CD4-positive, CD25-positive, alpha-beta regulatory T cell (primary cell): ENCODE measurements at regions not wholly inside any gene's neighbourhood (a gene's known extent, or its start where the extent isn't known, plus 50 kb on each side); places are given as distances from the start of the nearest gene placed in this dataset.

Source experiments
- ATAC-seq, 2 donors: fragments of 150-1000 bp; cut with Tn5 transposase; one replicate each; pipeline ENCODE4 v1.10.0; 2021; ENCODE audit warnings: low read depth in 2 of 2, moderate number of reproducible peaks in 2 of 2, moderate library complexity in 1 of 2
- DNase-seq, 3 donors: peaks; one replicate each; pipeline versions ENCODE4 v3.0.0 to v3.0.0-alpha.2; 2012 to 2022; ENCODE audit warnings: mixed read lengths in 1 of 3
- H3K27ac ChIP-seq: one replicate; pipeline ENCODE4 v1.7.0; 2013; ENCODE audit warnings: mild to moderate bottlenecking, low read length; ENCODE audit not compliant: insufficient read depth, poor library complexity, severe bottlenecking
- H3K27me3 ChIP-seq: one replicate; pipeline ENCODE4 v1.7.0; 2013; ENCODE audit warnings: low read length; ENCODE audit not compliant: control insufficient read depth, insufficient read depth
- H3K36me3 ChIP-seq: one replicate; pipeline ENCODE4 v1.7.0; 2013; ENCODE audit warnings: mild to moderate bottlenecking, low read length, moderate library complexity; ENCODE audit not compliant: control insufficient read depth, insufficient read depth
- H3K4me1 ChIP-seq: 2 replicates; pipeline ENCODE4 v1.7.0; 2013; ENCODE audit warnings: mild to moderate bottlenecking, low read length; ENCODE audit not compliant: insufficient read depth, control insufficient read depth, poor library complexity, severe bottlenecking
- H3K4me3 ChIP-seq: one replicate; pipeline ENCODE4 v1.7.0; 2013; ENCODE audit warnings: low read depth, mild to moderate bottlenecking, low read length, moderate library complexity
- H3K9me3 ChIP-seq, 2 experiments: 1 replicate in 1 of 2; 2 replicates in 1 of 2; pipeline ENCODE4 v1.7.0; 2013; ENCODE audit warnings: low read length in 2 of 2, mild to moderate bottlenecking in 1 of 2, moderate library complexity in 1 of 2; ENCODE audit not compliant: control insufficient read depth in 2 of 2
- H3K27ac Mint-ChIP-seq, 3 donors: one replicate each; pipeline ENCODE4 v1.8.0; 2020 to 2022; ENCODE audit warnings: mild to moderate bottlenecking in 3 of 3, mixed read lengths in 3 of 3, moderate library complexity in 2 of 3
- H3K27me3 Mint-ChIP-seq: one replicate; pipeline ENCODE4 v1.8.0; 2022; ENCODE audit warnings: mild to moderate bottlenecking, mixed read lengths
- H3K36me3 Mint-ChIP-seq: one replicate; pipeline ENCODE4 v1.8.0; 2020; ENCODE audit warnings: mixed read lengths
- H3K4me1 Mint-ChIP-seq, 4 donors: one replicate each; pipeline ENCODE4 v1.8.0; 2020 to 2022; ENCODE audit warnings: mixed read lengths in 4 of 4, mild to moderate bottlenecking in 1 of 4
- H3K4me3 Mint-ChIP-seq, 4 donors: one replicate each; pipeline ENCODE4 v1.8.0; 2020 to 2022; ENCODE audit warnings: mild to moderate bottlenecking in 4 of 4, mixed read lengths in 4 of 4, moderate library complexity in 3 of 4
- H3K9me3 Mint-ChIP-seq, 7 donors: one replicate each; pipeline ENCODE4 v1.8.0; 2020 to 2022; ENCODE audit warnings: mixed read lengths in 7 of 7, mild to moderate bottlenecking in 3 of 7, moderate library complexity in 2 of 7

GRCh38 chrX:150238632-150239382 is 124.3 kb upstream of the MAMLD1 start:
- H3K4me3 Mint-ChIP-seq = no peak overlapping the region
- Histone ChIP-seq H3K4me1 (no peaks in the 10 kb centered on the region), H3K27me3 (no peaks in the 10 kb centered on the region), H3K36me3 (no peaks in the 10 kb centered on the region), H3K9me3 (no peaks in the 10 kb centered on the region), H3K27ac (no peak overlapping the region), H3K4me3 (no peak overlapping the region)
- no peaks in the 10 kb centered on the region for H3K27me3 Mint-ChIP-seq
- peaks cover 0 to 2% (median 0%) of the 10 kb centered on the region in 7 donors for H3K9me3 Mint-ChIP-seq
- DNase-seq (no peak), ATAC-seq (no peak)
- H3K36me3 Mint-ChIP-seq = no peaks in the 10 kb centered on the region
- no peak overlapping the region for H3K27ac Mint-ChIP-seq
- no peaks in the 10 kb centered on the region for H3K4me1 Mint-ChIP-seq

- Histone ChIP-seq H3K9me3 (no peaks in the 10 kb centered on the region), H3K4me1 (no peaks in the 10 kb centered on the region), H3K36me3 (no peaks in the 10 kb centered on the region), H3K27me3 (no peaks in the 10 kb centered on the region), H3K27ac (no peak overlapping the region), H3K4me3 (no peak overlapping the region)
- ATAC-seq = no peak
- H3K9me3 Mint-ChIP-seq = peaks cover 0 to 2% (median 0%) of the 10 kb centered on the region in 7 donors
- no peak for DNase-seq
- no peaks in the 10 kb centered on the region for H3K36me3 Mint-ChIP-seq
- H3K4me3 Mint-ChIP-seq = no peak overlapping the region
- H3K4me1 Mint-ChIP-seq = no peaks in the 10 kb centered on the region
- H3K27ac Mint-ChIP-seq = no peak overlapping the region
- no peaks in the 10 kb centered on the region for H3K27me3 Mint-ChIP-seq
These were observed 123.0 kb upstream of the MAMLD1 start for GRCh38 chrX:150239946-150240642.

- H3K27ac Mint-ChIP-seq = no peak overlapping the region
These were observed 122.5 kb upstream of the MAMLD1 start for GRCh38 chrX:150240643-150240970.

GRCh38 chrX:150253959-150254620 is 109.0 kb upstream of the MAMLD1 start:
- Mint-ChIP-seq H3K9me3 (peaks cover 0 to 2% (median 0%) of the 10 kb centered on the region in 7 donors), H3K4me1 (peaks cover 0 to 5% (median 0%) of the 10 kb centered on the region in 4 donors), H3K36me3 (no peaks in the 10 kb centered on the region), H3K4me3 (no peak overlapping the region), H3K27me3 (peaks cover 3% of the 10 kb centered on the region), H3K27ac (no peak overlapping the region)
- Histone ChIP-seq H3K36me3 (no peaks in the 10 kb centered on the region), H3K27me3 (no peaks in the 10 kb centered on the region), H3K4me3 (no peak overlapping the region), H3K9me3 (no peaks in the 10 kb centered on the region), H3K27ac (no peak overlapping the region), H3K4me1 (no peaks in the 10 kb centered on the region)
- DNase-seq = no peak
- no peak for ATAC-seq

More at GRCh38 chrX:150240643-150240970, 122.5 kb upstream of the MAMLD1 start:
- Mint-ChIP-seq H3K4me1 (no peaks in the 10 kb centered on the region), H3K27me3 (no peaks in the 10 kb centered on the region), H3K36me3 (no peaks in the 10 kb centered on the region), H3K9me3 (peaks cover 0 to 2% (median 0%) of the 10 kb centered on the region in 7 donors), H3K4me3 (no peak overlapping the region)
- Histone ChIP-seq H3K4me1 (no peaks in the 10 kb centered on the region), H3K36me3 (no peaks in the 10 kb centered on the region), H3K27ac (no peak overlapping the region), H3K4me3 (no peak overlapping the region), H3K27me3 (no peaks in the 10 kb centered on the region), H3K9me3 (no peaks in the 10 kb centered on the region)
- DNase-seq = no peak
- ATAC-seq = no peak

GRCh38 chrX:150254909-150255308 is 108.2 kb upstream of the MAMLD1 start:
- H3K27me3 ChIP-seq = no peaks in the 10 kb centered on the region
- DNase-seq = no peak

GRCh38 chrX:150255441-150256296 is 107.4 kb upstream of the MAMLD1 start:
- no peak overlapping the region for H3K27ac Mint-ChIP-seq
- peaks cover 0 to 2% (median 0%) of the 10 kb centered on the region in 7 donors for H3K9me3 Mint-ChIP-seq
- H3K27me3 Mint-ChIP-seq = no peaks in the 10 kb centered on the region
- Histone ChIP-seq H3K36me3 (no peaks in the 10 kb centered on the region), H3K4me3 (no peak overlapping the region), H3K4me1 (no peaks in the 10 kb centered on the region), H3K27me3 (no peaks in the 10 kb centered on the region), H3K9me3 (no peaks in the 10 kb centered on the region), H3K27ac (no peak overlapping the region)
- H3K4me1 Mint-ChIP-seq = peaks cover 0 to 5% (median 0%) of the 10 kb centered on the region in 4 donors
- ATAC-seq (no peak), DNase-seq (no peak)
- H3K4me3 Mint-ChIP-seq = no peak overlapping the region
- H3K36me3 Mint-ChIP-seq = no peaks in the 10 kb centered on the region

More at GRCh38 chrX:150254909-150255308, 108.2 kb upstream of the MAMLD1 start:
- H3K27ac ChIP-seq = no peak overlapping the region
- H3K9me3 ChIP-seq = no peaks in the 10 kb centered on the region
- Mint-ChIP-seq H3K4me3 (no peak overlapping the region), H3K4me1 (peaks cover 0 to 5% (median 0%) of the 10 kb centered on the region in 4 donors), H3K27ac (no peak overlapping the region), H3K36me3 (no peaks in the 10 kb centered on the region), H3K27me3 (no peaks in the 10 kb centered on the region), H3K9me3 (peaks cover 0 to 2% (median 0%) of the 10 kb centered on the region in 7 donors)
- no peak overlapping the region for H3K4me3 ChIP-seq
- H3K4me1 ChIP-seq = no peaks in the 10 kb centered on the region
- H3K36me3 ChIP-seq = no peaks in the 10 kb centered on the region
- no peak for ATAC-seq

GRCh38 chrX:150256297-150256650 is 106.8 kb upstream of the MAMLD1 start:
- Histone ChIP-seq H3K27me3 (no peaks in the 10 kb centered on the region), H3K27ac (no peak overlapping the region), H3K9me3 (no peaks in the 10 kb centered on the region), H3K4me1 (no peaks in the 10 kb centered on the region), H3K36me3 (no peaks in the 10 kb centered on the region), H3K4me3 (no peak overlapping the region)
- Mint-ChIP-seq H3K9me3 (peaks cover 0 to 2% (median 0%) of the 10 kb centered on the region in 7 donors), H3K4me1 (peaks cover 0 to 5% (median 0%) of the 10 kb centered on the region in 4 donors), H3K27me3 (no peaks in the 10 kb centered on the region), H3K27ac (no peak overlapping the region), H3K36me3 (no peaks in the 10 kb centered on the region), H3K4me3 (no peak overlapping the region)
- DNase-seq (no peak), ATAC-seq (no peak)
